Activated T-cell treated with anti-CD3 and anti-CD28 coated beads for 48 hours (primary cell): ENCODE measurements at regions not wholly inside any gene's neighbourhood (a gene's known extent, or its start where the extent isn't known, plus 50 kb on each side); places are given as distances from the start of the nearest gene placed in this dataset.
A peak's percentile ranks its signal among the peaks of the same experiment; 100 is the strongest.

ENCODE experiments used
- DNase-seq: peaks from one replicate; pipeline ENCODE4 v3.0.0-alpha.2; 2020; ENCODE audit warnings: low read depth

DNA sequence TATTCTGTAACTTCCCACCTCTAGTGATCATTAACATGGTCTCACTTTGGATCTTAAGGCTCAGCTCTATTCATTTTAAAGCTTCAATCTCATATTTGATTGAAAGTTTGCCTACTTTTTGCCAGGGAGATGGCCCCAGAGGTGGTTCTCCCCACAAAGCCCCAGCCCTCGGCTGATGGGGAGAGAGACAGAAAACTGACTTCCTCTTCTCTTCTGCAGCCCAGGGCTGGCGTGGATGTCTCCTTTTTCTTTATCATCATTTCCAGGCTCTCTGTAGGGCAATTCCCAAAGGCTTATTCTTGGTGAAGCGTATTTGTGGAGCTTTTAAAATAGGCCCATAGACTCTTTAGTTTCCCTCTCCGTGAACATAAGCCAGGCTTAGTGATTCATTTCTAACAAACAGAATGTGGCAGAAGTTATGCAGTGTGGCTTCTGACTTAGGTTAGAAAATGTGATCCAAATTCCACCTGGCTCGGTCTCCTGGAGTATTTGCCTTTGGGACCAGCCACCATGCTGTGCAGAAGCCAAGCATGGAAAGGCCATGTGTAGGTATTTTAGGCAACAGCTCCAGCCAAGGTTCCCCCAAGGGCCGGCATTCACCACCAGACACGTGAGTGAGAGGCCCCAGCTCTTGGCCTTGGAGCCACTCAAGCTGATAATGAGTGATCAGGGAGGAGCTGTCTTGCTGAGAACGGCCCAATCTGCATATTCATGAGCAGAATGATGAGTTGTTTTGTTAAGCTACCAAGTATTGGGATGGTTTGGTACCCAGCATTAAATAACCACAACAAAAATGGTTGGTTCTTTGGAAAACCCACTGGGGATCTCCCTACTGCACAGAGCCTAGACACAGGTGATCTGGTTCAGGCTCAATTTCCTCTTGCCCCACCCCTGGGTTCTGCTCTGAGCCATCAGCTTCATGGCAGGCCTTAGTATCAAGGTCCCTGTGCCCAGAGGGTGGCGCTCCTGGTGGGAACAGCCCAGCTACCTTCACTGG is 353.2 kb upstream of the PROK2 start:
- DNase-seq = peak; percentile 29

- DNase-seq = no peak
These were observed 350.7 kb upstream of the PROK2 start for GRCh38 chr3:72135636-72136035.

- no peak for DNase-seq
These were observed 350.1 kb upstream of the PROK2 start for GRCh38 chr3:72134989-72135451.

DNA sequence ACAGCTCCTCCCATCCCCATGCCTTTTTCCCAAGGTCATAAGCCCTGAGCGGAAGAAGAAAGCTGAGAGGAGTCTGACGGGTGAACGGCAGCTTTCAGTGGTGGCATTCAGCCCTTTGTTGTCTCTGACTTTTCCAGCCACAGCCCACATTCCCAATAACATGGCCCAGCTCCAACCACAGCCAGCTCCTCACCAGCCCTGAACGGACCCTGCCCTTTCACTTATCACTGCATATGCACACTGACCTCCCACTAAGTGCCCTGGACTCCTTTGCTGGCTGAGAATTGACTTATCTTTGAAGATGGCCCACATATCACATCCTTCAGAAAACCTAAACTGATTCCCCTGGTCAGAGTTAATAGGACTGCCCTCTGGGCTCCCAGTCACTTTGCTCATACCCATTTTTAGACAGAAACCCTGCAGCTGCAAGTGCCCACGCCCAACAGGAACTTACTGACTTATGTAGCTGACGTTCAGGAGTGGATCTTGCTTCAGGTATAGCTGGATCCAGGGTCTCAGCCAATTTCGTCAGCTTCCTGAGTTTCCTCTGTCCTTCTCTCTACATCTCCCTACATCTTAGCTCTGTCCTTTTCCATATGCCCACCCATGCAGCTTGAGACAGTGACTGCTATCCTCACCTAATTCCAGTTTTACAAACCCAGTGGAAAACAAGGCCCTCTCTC is 348.5 kb upstream of the PROK2 start:
- DNase-seq = no peak

DNA sequence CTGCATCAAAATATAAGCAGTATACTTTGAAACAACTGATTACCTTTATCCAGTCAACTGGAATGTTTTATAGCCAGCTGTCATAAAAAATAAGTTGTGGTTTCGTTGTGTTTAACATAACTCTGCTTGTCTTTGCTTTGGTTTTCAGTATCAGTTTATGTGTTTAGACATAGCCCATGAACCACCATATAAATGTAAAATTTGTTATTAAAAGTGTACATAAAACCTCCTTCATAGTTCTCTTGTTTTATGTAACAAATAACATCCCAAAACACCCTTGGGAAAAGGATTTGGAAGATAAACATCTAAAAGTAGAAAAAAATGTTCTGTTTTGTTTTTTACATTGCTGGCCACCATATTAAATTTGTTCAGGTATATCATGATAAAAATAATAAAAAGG is 347.0 kb upstream of the PROK2 start:
- no peak for DNase-seq

GRCh38 chr3:72130565-72130964 is 345.6 kb upstream of the PROK2 start:
- DNase-seq = no peak

DNA sequence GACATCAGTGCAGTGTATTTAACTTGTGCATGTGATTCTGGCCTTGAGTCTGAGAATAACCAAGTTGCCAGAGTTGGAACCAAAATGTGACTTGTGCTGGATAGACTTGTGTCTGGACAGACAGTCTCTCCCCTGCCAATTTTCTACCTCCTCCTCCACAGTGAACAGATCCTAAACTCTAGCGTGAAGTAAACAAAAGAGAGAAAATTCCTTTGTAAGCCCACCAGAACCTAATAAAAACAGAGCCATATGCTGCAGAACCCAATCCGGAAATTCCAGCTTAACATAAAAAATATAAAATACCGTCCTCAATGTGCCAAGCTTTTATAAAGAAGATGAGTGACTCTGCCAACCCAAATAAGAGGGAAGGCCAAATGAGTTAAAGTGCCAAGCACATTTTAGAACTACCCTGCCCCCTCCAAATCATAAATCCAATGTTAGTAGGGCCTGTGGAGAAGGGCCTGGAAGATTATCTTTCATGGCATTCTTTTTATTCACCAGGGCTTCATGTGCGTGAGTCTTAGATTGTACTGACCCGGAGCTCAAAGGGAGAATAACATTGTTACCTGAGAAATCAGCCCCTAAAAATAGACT is 344.6 kb upstream of the PROK2 start:
- DNase-seq = no peak

DNA sequence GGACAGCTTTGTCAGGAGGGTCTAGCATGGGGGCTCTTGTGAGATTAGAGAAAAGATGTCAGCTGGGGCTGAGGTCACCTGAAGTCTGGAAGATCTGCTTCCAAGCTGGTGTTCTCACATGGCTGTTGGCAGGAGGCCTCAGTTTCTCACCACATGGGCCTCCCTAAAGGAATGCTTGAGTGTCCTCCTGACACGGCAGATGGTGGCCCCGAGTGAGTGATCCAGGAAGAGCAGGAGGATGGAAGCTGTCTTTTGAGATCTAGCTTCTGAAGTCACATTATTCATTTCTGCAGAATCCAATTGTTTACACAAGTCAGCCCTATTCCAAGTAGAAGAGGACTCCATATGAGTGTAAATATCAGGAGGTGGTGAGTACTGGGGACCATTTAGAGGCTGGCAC is 344.0 kb upstream of the PROK2 start:
- DNase-seq = no peak

DNA sequence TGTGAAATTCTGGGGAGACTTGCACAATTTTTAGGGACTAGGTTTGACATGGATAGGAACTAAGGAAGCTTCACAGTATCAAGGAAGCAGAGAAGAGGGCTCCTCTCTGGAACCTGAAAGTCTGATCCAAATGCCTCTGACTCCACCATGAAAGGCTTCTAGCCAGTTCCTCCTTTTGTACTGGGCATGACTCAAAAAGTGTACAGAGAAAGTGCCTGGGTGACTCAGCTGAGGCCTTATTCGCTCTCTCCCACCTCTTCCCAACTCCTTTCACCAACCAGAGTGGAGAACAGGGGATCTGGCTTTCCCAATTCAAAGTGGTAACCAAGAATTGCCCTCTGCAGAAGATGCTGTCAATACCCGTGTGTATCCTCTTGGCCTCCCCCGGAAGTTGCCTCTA is 342.9 kb upstream of the PROK2 start:
- no peak for DNase-seq

DNA sequence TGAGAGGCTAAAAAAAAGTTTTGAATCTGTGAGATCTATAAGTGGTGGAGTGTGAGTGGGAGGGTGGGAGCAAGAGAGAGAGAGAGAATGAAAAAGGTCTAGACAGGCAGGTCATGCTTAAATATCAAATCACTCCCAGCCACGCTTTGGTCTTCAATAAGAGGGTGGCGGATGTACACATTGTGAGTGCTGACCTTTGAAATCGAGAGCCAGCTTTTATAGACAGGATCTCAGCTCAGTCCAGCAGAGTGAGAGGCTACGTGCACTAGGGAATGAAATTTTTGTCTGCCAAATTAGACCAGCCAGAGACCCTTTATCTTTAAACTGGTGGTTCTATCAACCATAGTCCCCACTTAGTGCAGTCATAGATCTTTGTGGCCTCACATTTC is 342.3 kb upstream of the PROK2 start:
- DNase-seq = no peak

DNA sequence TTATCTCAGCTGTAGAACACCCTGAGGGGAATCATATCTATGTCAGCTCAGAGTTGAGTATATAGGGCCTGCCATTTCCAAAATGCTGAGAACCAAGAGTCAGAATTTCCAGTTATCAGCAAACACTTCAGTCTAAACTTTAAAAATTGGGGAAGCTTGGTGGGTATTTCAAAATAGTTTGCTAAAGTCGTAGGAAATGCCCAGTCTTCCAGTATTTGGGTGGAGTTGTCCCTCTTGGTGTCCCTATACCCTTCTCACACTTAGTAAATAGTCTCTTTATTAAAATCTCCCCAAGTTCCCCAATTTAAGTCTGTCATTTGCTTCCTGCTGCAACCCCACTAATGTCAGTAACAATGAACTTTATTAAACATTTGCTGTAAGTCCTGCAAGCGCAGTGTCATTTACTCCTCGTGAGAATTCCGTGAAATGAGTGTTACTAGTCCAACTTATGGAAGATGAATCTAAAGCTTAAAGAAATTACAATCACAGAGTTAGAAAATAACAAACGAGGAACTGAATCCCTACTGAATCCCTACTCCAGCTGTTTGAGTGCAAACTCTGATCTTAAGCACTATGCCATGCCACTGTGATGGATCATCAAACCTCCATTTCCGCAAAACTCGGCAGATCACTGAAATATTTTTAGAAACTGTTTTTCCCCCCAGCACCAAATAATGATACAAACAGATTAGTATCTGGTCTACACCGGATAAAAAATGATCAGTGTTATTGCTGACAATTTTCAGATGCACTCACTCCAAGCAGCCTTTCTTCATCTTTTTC is 341.7 kb upstream of the PROK2 start:
- DNase-seq = no peak

- DNase-seq = no peak
These were observed 339.0 kb upstream of the PROK2 start for GRCh38 chr3:72123908-72124441.

- no peak for DNase-seq
These were observed 336.1 kb upstream of the PROK2 start for GRCh38 chr3:72120806-72121778.

DNA sequence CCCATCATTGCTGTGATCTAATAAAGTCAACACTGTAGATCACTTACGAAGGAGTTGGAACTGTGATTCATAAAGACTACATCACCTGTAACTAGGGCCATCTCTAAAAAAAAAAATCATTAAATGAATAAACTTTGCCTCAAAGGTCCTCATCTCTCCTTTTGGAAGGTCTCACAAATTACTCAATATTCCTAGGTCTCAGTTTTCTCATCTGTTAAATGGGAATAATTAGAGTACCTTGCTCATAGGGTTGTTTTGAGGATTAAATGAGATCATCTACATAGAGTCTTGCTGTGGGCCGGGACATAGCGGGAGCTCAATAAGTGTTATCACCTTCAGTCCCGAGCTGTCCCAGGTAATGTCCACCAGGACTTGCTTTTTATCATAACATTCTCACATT is 335.1 kb upstream of the PROK2 start:
- DNase-seq = no peak

DNA sequence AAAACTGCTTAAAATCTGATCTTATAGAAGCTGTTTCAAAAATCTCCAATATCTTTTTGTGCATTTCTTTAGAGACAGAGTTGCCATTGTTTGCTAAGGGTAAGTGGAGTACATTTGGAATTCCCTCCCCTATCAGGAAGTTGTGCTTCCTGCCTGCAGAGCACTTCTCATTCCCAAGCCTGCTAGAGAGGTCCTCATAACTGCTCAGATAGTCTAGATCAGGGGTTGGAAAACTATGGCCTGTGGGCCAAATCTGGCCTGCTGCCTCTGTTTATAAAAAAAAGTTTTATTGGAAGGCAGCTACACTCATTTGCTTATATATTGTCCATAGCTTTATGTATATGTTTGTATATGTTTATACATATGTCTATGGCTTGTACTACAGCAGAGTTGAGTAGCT is 333.7 kb upstream of the PROK2 start:
- no peak for DNase-seq

- no peak for DNase-seq
These were observed 331.3 kb upstream of the PROK2 start for GRCh38 chr3:72116226-72116625.

GRCh38 chr3:72115307-72115706 is 330.4 kb upstream of the PROK2 start:
- no peak for DNase-seq

DNA sequence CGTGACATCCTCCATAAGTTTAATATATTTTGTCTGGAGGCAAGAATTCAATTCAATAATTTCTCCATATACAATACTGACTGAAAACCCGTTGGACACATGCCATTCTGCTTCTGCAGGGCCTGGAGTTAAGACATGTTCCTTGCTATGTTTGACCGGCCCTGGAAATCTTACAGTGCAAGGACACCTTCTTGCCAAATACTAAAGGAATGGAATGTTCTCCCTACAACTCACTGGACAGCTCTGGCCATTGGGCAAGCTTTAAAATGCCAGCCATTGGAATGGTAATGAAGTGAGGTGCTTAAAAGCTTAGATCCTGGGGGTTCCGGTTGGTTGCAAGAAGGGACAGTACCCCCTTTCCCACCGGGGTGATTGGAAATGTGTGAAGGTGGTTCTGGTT is 329.8 kb upstream of the PROK2 start:
- no peak for DNase-seq

DNA sequence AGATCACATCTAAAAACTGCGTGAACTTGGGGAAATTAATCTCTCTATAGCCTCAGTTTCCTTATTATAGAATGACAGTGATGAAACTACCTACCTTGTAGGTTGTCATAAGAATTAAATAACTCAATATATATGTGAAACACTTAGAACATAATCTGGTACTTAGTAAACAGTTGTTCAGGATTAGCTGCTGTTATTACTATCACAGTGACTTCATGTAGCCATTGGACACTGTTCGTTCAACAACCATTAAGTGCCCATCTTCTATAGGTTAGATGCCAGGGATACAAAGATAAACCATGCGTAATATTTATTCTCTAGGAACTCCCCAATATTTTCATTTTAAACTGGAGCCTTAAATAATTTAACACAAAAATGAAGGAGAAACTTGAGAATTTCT is 329.0 kb upstream of the PROK2 start:
- DNase-seq = no peak

DNA sequence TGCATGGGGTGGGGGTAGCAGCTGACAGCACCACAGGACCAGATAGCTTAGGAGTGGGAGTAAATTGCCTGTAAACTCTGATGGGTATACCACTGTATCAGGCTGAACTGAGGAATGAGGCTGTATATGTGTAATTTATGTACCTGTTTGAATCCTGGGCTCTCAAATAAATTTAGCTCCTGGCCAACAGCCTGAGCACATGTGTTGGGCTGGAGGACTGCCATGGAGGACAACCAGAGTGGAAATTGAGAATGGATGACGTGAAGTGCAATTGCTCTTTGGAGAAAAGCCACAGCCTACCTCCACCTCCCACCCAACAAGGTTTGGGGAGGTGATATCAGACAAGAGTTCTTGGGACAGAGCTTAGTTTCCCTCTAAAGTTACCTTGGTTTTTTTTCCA is 328.6 kb upstream of the PROK2 start:
- no peak for DNase-seq

DNA sequence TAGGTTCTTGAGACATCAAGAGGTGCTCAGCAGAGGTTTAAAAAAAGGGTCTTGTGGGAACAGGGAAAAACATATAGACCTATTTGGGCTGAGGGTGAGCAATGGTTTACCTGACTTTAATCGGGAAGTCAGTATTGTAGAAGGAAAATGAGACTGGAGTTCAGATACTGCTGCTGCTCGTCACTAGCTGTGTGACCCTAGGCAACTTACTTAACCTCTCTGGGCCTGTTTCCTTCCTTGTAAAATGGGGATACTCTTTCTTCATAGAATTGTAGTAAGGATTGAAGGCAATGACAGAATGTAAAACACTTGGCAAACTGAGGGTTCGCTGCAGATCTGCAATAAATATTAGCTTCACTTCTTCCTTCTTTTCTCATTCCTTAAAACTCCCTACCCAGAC is 327.5 kb upstream of the PROK2 start:
- no peak for DNase-seq
